Ascending aorta (tissue), 2 donors: ENCODE measurements at regions not wholly inside any gene's neighbourhood (a gene's known extent, or its start where the extent isn't known, plus 50 kb on each side); places are given as distances from the start of the nearest gene placed in this dataset.

ENCODE experiments used
- DNase-seq, 2 donors: peaks; one replicate each; pipeline ENCODE4 v3.0.0-alpha.2; 2019; ENCODE audit warnings: low spot score in 2 of 2
- H3K27ac ChIP-seq, 2 donors: fragments of 200-600 bp; sonication (generic); one replicate each; pipeline ENCODE4 v1.5.1; 2016 to 2017; ENCODE audit warnings: mild to moderate bottlenecking in 1 of 2
- H3K27me3 ChIP-seq: fragments of 200-600 bp; sonication (generic); one replicate; pipeline ENCODE4 v1.5.1; 2017
- H3K36me3 ChIP-seq, 2 donors: fragments of 200-600 bp; sonication (generic); one replicate each; pipeline ENCODE4 v1.5.1; 2016
- H3K4me1 ChIP-seq, 2 donors: fragments of 200-600 bp; sonication (generic); one replicate each; pipeline ENCODE4 v1.5.1; 2016 to 2017; ENCODE audit warnings: mild to moderate bottlenecking in 1 of 2
- H3K4me3 ChIP-seq, 2 donors: fragments of 200-600 bp; sonication (generic); one replicate each; pipeline ENCODE4 v1.5.1; 2016 to 2017; ENCODE audit warnings: mild to moderate bottlenecking in 1 of 2
- H3K9me3 ChIP-seq, 2 donors: fragments of 200-600 bp; sonication (generic); one replicate each; pipeline ENCODE4 v1.5.1; 2016
- intact Hi-C: fragments of 100-400 bp; cut with DNase I; formaldehyde crosslinking; loops from one replicate; pipeline ENCODE4 v1.15.1; 2023
- TF ChIP-seq, protein P1 (sequence below), 3 experiments: fragments of 200-600 bp in 2 of 3; fragments of 450-650 bp in 1 of 3; sonication (generic) in 2 of 3; IDR thresholded peaks; one replicate each; pipeline ENCODE4 v1.5.1; 2016 to 2019; ENCODE audit warnings: antibody characterized with exemption in 3 of 3, mild to moderate bottlenecking in 1 of 3, moderate library complexity in 1 of 3

DNA sequence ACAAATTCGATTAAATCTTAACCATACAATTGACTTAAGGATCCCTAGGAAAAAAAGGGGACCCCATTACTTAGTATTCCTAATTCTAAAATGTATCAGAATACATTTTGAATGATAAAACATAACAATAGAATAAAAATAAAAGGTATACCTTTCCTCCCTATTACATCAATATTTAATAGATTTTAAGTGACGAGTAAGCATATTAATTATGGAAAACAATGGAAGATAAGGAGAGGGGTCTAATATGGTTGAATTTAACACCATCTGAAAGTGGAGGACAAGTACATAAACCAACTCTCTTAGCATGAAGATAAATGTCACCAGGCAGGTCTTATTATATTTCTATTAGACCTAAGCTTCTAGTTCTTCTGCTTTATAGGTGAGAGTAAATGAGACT is 232.1 kb downstream of the HAO1 start:
- H3K36me3 ChIP-seq: no peaks in the 10 kb centered on the region
- H3K4me1 ChIP-seq: no peaks in the 10 kb centered on the region
- H3K4me3 ChIP-seq: no peak overlapping the region
- no peaks in the 10 kb centered on the region for H3K27me3 ChIP-seq
- H3K9me3 ChIP-seq: no peaks in the 10 kb centered on the region
- intact Hi-C loops: no loop called here
- TF ChIP-seq, protein P1, sequence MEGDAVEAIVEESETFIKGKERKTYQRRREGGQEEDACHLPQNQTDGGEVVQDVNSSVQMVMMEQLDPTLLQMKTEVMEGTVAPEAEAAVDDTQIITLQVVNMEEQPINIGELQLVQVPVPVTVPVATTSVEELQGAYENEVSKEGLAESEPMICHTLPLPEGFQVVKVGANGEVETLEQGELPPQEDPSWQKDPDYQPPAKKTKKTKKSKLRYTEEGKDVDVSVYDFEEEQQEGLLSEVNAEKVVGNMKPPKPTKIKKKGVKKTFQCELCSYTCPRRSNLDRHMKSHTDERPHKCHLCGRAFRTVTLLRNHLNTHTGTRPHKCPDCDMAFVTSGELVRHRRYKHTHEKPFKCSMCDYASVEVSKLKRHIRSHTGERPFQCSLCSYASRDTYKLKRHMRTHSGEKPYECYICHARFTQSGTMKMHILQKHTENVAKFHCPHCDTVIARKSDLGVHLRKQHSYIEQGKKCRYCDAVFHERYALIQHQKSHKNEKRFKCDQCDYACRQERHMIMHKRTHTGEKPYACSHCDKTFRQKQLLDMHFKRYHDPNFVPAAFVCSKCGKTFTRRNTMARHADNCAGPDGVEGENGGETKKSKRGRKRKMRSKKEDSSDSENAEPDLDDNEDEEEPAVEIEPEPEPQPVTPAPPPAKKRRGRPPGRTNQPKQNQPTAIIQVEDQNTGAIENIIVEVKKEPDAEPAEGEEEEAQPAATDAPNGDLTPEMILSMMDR (IDR thresholded peaks at IDR 0.05): no peak
- H3K27ac ChIP-seq: no peak overlapping the region
- no peak for DNase-seq

DNA sequence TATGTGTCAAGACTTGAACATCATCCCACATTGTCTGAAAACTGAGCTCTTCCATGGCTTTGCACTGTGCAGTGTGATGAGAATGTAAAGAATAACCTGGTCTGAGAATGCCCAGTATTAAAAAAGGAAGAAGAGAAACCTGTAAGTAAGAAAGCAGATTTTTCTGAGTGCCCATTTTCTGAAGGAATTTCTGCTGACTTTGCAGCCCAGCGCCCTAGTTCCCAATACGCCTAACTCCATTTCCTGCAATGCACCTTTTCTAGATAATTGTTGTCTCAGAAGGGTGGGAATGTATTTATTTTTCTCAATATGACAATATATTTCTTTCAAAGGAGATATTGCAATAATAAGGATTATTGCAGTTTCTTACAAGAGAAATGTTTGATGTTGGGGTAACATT is 231.5 kb downstream of the HAO1 start:
- TF ChIP-seq, protein P1 (IDR thresholded peaks at IDR 0.05): no peak

DNA sequence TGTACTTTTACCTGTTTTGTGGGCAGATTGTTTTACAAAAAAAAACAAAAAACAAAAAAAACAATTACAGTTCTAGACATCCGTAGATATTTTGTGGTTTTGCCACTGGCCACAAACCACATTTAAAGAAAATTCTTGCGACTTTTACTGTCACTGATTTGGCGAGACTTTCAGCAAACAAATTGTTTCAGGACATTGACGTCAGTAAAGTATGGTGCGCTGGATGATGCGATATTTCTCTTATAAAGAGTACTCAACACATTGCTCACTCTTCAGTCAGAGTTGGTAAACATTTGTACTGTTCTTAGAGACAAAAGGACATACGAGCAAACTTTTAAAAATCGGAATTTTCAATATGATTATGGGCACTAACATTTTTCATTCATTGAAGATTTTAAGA is 229.8 kb downstream of the HAO1 start:
- Histone ChIP-seq H3K27ac (no peak overlapping the region), H3K36me3 (no peaks in the 10 kb centered on the region), H3K9me3 (no peaks in the 10 kb centered on the region), H3K27me3 (no peaks in the 10 kb centered on the region), H3K4me1 (no peaks in the 10 kb centered on the region), H3K4me3 (no peak overlapping the region)
- intact Hi-C loops: no loop called here
- no peak for DNase-seq
- TF ChIP-seq, protein P1 (IDR thresholded peaks at IDR 0.05): no peak

More for the DNA sequence above, 231.5 kb downstream of the HAO1 start:
- Histone ChIP-seq H3K4me3 (no peak overlapping the region), H3K9me3 (no peaks in the 10 kb centered on the region), H3K27me3 (no peaks in the 10 kb centered on the region), H3K36me3 (no peaks in the 10 kb centered on the region), H3K4me1 (no peaks in the 10 kb centered on the region), H3K27ac (no peak overlapping the region)
- no peak for DNase-seq
- intact Hi-C loops: no loop called here

DNA sequence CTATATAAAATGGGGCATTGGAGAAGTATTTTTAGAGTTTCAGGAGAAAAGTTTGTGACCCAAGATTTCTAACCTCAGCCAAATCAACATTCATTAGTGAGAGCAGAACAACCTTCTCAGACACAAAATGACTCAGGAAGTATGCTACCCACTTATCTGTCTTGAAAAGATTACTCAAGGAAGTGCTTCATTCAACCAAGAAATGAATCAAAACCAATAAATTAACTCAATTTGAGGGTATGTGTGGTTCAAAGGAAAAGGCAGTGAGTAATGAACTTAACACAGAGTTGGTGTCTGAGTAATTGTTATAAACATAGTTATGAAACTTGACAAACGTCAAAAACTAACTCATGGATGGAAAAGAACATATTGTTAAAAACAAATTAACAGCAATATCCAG is 227.6 kb downstream of the HAO1 start:
- H3K4me1 ChIP-seq: no peaks in the 10 kb centered on the region
- TF ChIP-seq, protein P1 (IDR thresholded peaks at IDR 0.05): no peak
- no peaks in the 10 kb centered on the region for H3K9me3 ChIP-seq
- no peaks in the 10 kb centered on the region for H3K27me3 ChIP-seq
- no peak overlapping the region for H3K27ac ChIP-seq
- no peaks in the 10 kb centered on the region for H3K36me3 ChIP-seq
- no peak overlapping the region for H3K4me3 ChIP-seq
- intact Hi-C loops: no loop called here
- no peak for DNase-seq

DNA sequence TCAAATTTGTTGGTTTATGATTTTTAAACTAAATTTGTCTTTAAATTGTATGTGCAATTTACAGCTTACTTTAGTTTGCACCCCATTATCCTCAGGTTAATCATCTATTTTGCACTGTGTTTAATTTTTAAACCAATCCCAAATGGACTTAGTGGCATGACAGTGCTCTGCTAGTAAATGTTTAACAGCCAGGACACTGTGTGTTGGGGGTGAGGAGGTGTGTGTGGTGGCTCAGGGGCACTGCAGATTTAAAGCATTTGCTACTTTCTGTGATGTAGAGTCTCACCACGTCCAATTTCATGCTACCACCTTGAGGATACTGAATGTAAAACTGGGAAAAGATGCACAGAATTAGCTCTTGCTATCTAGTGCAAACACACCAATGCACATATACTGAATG is 225.7 kb downstream of the HAO1 start:
- intact Hi-C loops: no loop called here
- H3K27me3 ChIP-seq: no peaks in the 10 kb centered on the region
- H3K9me3 ChIP-seq: no peaks in the 10 kb centered on the region
- H3K36me3 ChIP-seq: no peaks in the 10 kb centered on the region
- H3K27ac ChIP-seq: no peak overlapping the region
- TF ChIP-seq, protein P1 (IDR thresholded peaks at IDR 0.05): no peak
- no peaks in the 10 kb centered on the region for H3K4me1 ChIP-seq
- DNase-seq: no peak
- H3K4me3 ChIP-seq: no peak overlapping the region

DNA sequence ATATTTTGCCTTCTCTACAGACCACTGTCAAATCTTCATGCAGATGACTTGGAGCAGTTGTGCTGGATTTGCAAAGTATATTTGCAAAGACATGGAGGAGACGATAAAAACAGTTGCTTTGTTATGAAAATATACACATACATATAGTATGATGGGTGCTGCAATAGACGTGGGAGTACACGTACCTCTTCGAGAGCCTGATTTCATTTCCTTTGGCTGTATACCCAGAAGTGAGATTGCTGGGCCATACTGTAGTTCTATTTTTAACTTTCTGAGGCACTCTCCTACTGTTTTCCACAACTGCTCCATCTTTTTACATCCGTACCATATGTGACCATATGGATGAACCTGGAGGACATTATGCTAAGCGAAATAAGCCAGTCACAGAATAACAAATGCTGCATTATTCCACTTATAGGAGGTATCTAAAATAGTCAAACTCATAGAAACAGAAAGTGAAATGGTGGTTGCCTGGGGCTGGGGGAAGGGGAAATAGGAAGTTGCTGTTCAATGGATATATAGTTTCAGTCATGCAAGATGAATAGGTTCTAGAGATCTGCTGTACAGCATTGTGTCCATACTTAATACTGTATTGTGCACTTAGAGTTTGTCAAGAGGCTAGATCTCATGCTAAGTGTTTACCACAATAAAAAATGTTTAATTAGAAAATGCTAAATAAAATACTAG is 223.8 kb downstream of the HAO1 start:
- H3K9me3 ChIP-seq: no peaks in the 10 kb centered on the region
- no peak overlapping the region for H3K4me3 ChIP-seq
- H3K36me3 ChIP-seq: no peaks in the 10 kb centered on the region
- DNase-seq: no peak
- no peaks in the 10 kb centered on the region for H3K27me3 ChIP-seq
- H3K27ac ChIP-seq: no peak overlapping the region
- intact Hi-C loops: no loop called here
- H3K4me1 ChIP-seq: no peaks in the 10 kb centered on the region
- TF ChIP-seq, protein P1 (IDR thresholded peaks at IDR 0.05): no peak
